Naive thymus-derived CD4-positive, alpha-beta T cell (primary cell): ENCODE measurements at regions not wholly inside any gene's neighbourhood (a gene's known extent, or its start where the extent isn't known, plus 50 kb on each side); places are given as distances from the start of the nearest gene placed in this dataset.

Source experiments
- ATAC-seq: fragments of 150-1000 bp; cut with Tn5 transposase; 2 replicates; pipeline ENCODE4 v1.10.0; 2021; ENCODE audit warnings: mild to moderate bottlenecking, moderate library complexity
- CTCF ChIA-PET: fragments of 350-600 bp; sonication (Branson Sonifier 250); formaldehyde crosslinking; loops from one replicate; lab custom pipeline; 2021; ENCODE audit warnings: antibody characterized with exemption; lab: Charles Lee
- POLR2A ChIA-PET: fragments of 350-600 bp; sonication (Branson Sonifier 250); formaldehyde crosslinking; loops from one replicate; lab custom pipeline; 2021; ENCODE audit warnings: antibody characterized with exemption, inconsistent platforms; lab: Charles Lee
- DNase-seq, 9 donors: peaks; one replicate each; pipeline versions ENCODE4 v3.0.0 to v3.0.0-alpha.2; 2020 to 2022; ENCODE audit warnings: mixed read lengths in 1 of 9
- H3K27ac ChIP-seq: one replicate; pipeline ENCODE4 v1.7.0; 2013; ENCODE audit warnings: mild to moderate bottlenecking, low read depth, low read length, moderate library complexity
- H3K27me3 ChIP-seq, 2 donors: one replicate each; pipeline ENCODE4 v1.7.0; 2013; ENCODE audit warnings: low read length in 2 of 2, mild to moderate bottlenecking in 2 of 2, moderate library complexity in 2 of 2; ENCODE audit not compliant: control insufficient read depth in 2 of 2, insufficient read depth in 2 of 2
- H3K36me3 ChIP-seq, 3 experiments: 1 replicate in 2 of 3; 2 replicates in 1 of 3; pipeline ENCODE4 v1.7.0; 2013; ENCODE audit warnings: low read length in 3 of 3, mild to moderate bottlenecking in 3 of 3, moderate library complexity in 1 of 3; ENCODE audit not compliant: insufficient read depth in 3 of 3, control insufficient read depth in 2 of 3
- H3K4me1 ChIP-seq, 2 donors: one replicate each; pipeline ENCODE4 v1.7.0; 2013; ENCODE audit warnings: low read length in 2 of 2, mild to moderate bottlenecking in 2 of 2, moderate library complexity in 1 of 2; ENCODE audit not compliant: control insufficient read depth in 2 of 2, insufficient read depth in 2 of 2
- H3K4me3 ChIP-seq: 2 replicates; pipeline ENCODE4 v1.7.0; 2013; ENCODE audit warnings: mild to moderate bottlenecking, low read length
- H3K9me3 ChIP-seq, 3 experiments: 1 replicate in 2 of 3; 2 replicates in 1 of 3; pipeline ENCODE4 v1.7.0; 2013; ENCODE audit warnings: low read length in 3 of 3; ENCODE audit not compliant: control insufficient read depth in 2 of 3
- H3K27ac Mint-ChIP-seq, 9 donors: one replicate each; pipeline ENCODE4 v1.8.0; 2020 to 2022; ENCODE audit warnings: mixed read lengths in 9 of 9, mild to moderate bottlenecking in 8 of 9, moderate library complexity in 5 of 9, inconsistent platforms in 2 of 9
- H3K27me3 Mint-ChIP-seq, 5 donors: one replicate each; pipeline ENCODE4 v1.8.0; 2021 to 2022; ENCODE audit warnings: mixed read lengths in 5 of 5, mild to moderate bottlenecking in 1 of 5
- H3K36me3 Mint-ChIP-seq, 5 donors: one replicate each; pipeline ENCODE4 v1.8.0; 2020 to 2022; ENCODE audit warnings: mixed read lengths in 5 of 5, mild to moderate bottlenecking in 3 of 5, inconsistent platforms in 1 of 5
- H3K4me1 Mint-ChIP-seq, 7 donors: one replicate each; pipeline ENCODE4 v1.8.0; 2020 to 2022; ENCODE audit warnings: mixed read lengths in 7 of 7, mild to moderate bottlenecking in 3 of 7, inconsistent platforms in 1 of 7
- H3K4me3 Mint-ChIP-seq, 10 donors: one replicate each; pipeline ENCODE4 v1.8.0; 2020 to 2022; ENCODE audit warnings: mild to moderate bottlenecking in 10 of 10, mixed read lengths in 10 of 10, moderate library complexity in 6 of 10, inconsistent platforms in 2 of 10
- H3K9me3 Mint-ChIP-seq, 11 donors: one replicate each; pipeline ENCODE4 v1.8.0; 2020 to 2022; ENCODE audit warnings: mixed read lengths in 11 of 11, mild to moderate bottlenecking in 4 of 11, inconsistent platforms in 1 of 11, moderate library complexity in 1 of 11
- intact Hi-C, 2 donors: fragments of 100-400 bp; cut with micrococcal nuclease; formaldehyde crosslinking; loops; one replicate each; pipeline ENCODE4 v1.15.1; 2023

DNA sequence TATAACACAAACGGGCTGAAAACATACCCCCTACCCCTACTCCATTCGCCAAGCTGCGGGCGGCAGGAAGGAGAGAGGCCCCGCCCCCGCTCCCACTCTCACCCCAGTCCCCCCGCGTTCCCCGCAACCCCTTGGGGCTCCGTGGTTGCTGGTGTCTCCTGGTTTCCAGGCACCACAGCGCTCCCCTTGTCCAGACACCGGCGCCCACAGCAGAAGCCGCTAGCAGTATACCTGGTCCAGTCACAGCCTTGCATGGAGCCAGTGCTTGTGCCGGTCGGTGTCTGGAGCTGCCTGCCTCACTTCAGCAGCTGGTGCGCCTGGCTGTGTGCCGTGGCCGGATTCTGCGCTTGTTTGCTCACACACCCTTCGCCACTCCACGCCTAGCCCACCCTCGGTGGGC is 240.5 kb upstream of the DAB2 start:
- Mint-ChIP-seq H3K27me3 (peaks cover 0 to 5% (median 3%) of the 10 kb centered on the region in 5 donors), H3K36me3 (no peaks in the 10 kb centered on the region), H3K9me3 (no peaks in the 10 kb centered on the region), H3K4me1 (peaks cover 0 to 11% (median 0%) of the 10 kb centered on the region in 7 donors), H3K27ac (no peak overlapping the region), H3K4me3 (no peak overlapping the region)
- CTCF ChIA-PET, result no interaction called here
- Histone ChIP-seq H3K4me1 (no peaks in the 10 kb centered on the region), H3K9me3 (no peaks in the 10 kb centered on the region), H3K36me3 (no peaks in the 10 kb centered on the region), H3K27me3 (no peaks in the 10 kb centered on the region), H3K27ac (no peak overlapping the region), H3K4me3 (no peak overlapping the region)
- DNase-seq (no peak), ATAC-seq (no peak)
- intact Hi-C loops, result no loop called here
- POLR2A ChIA-PET, result no interaction called here

DNA sequence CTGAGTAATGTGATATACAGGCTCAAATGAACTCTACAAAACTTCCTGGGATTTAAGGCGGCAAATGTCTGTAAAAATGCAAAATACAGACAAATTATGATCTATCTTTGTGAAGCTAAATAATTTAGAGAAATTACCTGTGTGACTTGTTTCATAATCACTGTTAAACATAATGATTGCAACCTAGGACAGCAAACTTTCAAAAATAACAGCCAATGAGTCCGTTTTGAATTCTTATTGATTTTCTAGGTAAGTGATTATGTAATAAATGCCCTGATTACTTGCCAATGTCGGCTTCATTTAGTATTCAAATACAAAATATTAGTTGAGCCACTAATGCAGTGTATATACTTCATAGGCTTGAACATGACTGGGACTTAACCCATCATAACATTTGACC is 238.2 kb upstream of the DAB2 start:
- H3K4me3 Mint-ChIP-seq, result no peak overlapping the region
- POLR2A ChIA-PET, result no interaction called here
- no peaks in the 10 kb centered on the region for H3K9me3 Mint-ChIP-seq

DNA sequence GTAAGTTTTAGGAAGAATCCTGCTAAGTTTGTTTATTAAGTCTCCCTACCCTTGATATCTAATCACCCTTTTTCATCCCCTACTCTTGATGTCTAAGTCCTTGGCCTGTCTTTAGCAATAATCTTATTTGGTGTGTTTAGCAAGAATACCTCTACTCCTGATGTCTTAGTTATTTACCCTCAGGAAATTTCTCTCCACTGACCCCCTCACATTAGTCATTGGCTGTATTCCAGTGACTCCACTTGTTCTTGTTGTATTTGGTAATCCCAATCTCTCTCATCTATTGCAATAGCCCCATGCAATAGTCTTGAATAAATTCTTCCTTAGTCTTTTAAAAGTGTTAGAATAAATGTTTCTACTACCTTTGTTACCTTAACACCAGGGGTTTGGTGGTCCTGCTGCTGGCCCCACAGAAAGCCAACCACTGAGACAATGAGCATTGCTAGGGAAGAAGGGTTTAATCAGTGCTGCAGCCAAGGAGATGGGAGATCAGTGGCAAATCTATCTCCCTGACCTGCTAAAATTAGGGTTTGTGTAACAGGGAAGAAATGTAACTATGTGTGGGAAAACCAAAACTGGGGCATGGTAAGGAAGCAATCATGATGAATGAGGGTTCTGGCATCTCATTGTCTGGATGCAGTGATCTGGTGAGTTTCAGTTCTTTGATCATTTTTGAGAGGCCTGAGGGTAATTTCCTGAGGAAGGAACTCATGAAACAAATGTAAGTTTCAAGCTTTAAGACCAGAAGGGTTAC is 236.4 kb upstream of the DAB2 start:
- H3K36me3 Mint-ChIP-seq, result no peaks in the 10 kb centered on the region
- Histone ChIP-seq H3K27ac (no peak overlapping the region), H3K27me3 (no peaks in the 10 kb centered on the region), H3K4me1 (no peaks in the 10 kb centered on the region), H3K36me3 (no peaks in the 10 kb centered on the region), H3K9me3 (no peaks in the 10 kb centered on the region), H3K4me3 (no peak overlapping the region)
- ATAC-seq, result no peak
- intact Hi-C loops, result no loop called here
- H3K4me3 Mint-ChIP-seq, result peak overlapping the region in 1 of 10 donors; percentile 5
- no peak overlapping the region for H3K27ac Mint-ChIP-seq
- DNase-seq, result no peak
- ChIA-PET CTCF (no interaction called here), POLR2A (no interaction called here)
- H3K4me1 Mint-ChIP-seq, result peaks cover 7 to 38% (median 18%) of the 10 kb centered on the region in 7 donors
- H3K27me3 Mint-ChIP-seq, result peaks cover 0 to 18% (median under 1%) of the 10 kb centered on the region in 5 donors
- H3K9me3 Mint-ChIP-seq, result no peaks in the 10 kb centered on the region

More for the DNA sequence above, 238.2 kb upstream of the DAB2 start:
- Histone ChIP-seq H3K4me3 (no peak overlapping the region), H3K27me3 (no peaks in the 10 kb centered on the region), H3K27ac (no peak overlapping the region), H3K4me1 (no peaks in the 10 kb centered on the region), H3K36me3 (no peaks in the 10 kb centered on the region), H3K9me3 (no peaks in the 10 kb centered on the region)
- peaks cover 0 to 4% (median 0%) of the 10 kb centered on the region in 5 donors for H3K27me3 Mint-ChIP-seq
- ATAC-seq (no peak), DNase-seq (no peak)
- H3K4me1 Mint-ChIP-seq, result peaks cover 2 to 25% (median 9%) of the 10 kb centered on the region in 7 donors
- CTCF ChIA-PET, result no interaction called here
- H3K36me3 Mint-ChIP-seq, result no peaks in the 10 kb centered on the region
- H3K27ac Mint-ChIP-seq, result no peak overlapping the region
- intact Hi-C loops, result no loop called here

DNA sequence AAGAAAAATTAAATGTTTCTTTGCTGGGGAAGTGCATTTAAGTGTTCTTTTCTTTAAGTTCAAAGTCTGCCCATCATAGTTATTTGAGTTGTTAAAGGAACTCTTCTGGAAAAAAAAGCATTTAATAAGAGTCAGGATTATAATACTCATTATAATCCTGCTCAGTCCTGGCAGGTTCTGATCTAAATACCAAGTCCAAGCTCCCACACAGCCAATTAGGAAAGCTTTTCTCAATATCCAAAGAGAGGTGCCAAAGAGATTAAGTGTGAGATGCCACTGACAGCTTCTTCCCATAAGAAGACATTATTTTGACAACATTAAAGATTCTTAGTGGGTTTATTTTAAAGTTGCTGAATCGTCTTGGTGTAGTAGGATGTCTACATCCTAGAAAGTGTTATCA is 235.2 kb upstream of the DAB2 start:
- ATAC-seq (no peak), DNase-seq (no peak)
- H3K36me3 ChIP-seq, result no peaks in the 10 kb centered on the region
- no peak overlapping the region for H3K4me3 Mint-ChIP-seq
- no peak overlapping the region for H3K4me3 ChIP-seq
- H3K27me3 Mint-ChIP-seq, result peaks cover 0 to 21% (median 5%) of the 10 kb centered on the region in 5 donors
- CTCF ChIA-PET, result no interaction called here
- H3K27me3 ChIP-seq, result no peaks in the 10 kb centered on the region
- POLR2A ChIA-PET, result no interaction called here
- no peaks in the 10 kb centered on the region for H3K36me3 Mint-ChIP-seq
- no peak overlapping the region for H3K27ac Mint-ChIP-seq
- no peaks in the 10 kb centered on the region for H3K4me1 ChIP-seq
- H3K27ac ChIP-seq, result no peak overlapping the region
- no peaks in the 10 kb centered on the region for H3K9me3 Mint-ChIP-seq
- H3K9me3 ChIP-seq, result no peaks in the 10 kb centered on the region
- peaks cover 7 to 38% (median 18%) of the 10 kb centered on the region in 7 donors for H3K4me1 Mint-ChIP-seq
- intact Hi-C loops, result no loop called here

DNA sequence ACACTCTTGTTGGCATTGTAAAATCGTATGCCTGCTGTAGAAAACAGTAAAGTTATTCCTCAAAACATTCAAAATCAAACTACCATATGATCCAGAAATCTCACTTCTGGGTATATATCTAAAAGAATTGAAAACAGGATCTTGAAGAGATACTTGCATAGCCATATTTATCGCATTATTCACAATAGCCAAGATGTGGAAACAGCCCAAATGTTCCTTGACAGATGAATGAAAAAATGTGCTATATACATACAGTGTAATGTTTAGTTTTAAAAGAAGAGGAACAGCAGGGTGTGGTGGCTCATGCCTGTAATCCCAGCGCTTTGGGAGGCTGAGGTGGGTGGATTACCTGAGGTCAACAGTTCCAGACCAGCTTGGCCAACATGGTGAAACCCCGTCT is 234.1 kb upstream of the DAB2 start:
- H3K27ac Mint-ChIP-seq, result no peak overlapping the region
- H3K9me3 Mint-ChIP-seq, result no peaks in the 10 kb centered on the region
- H3K4me3 Mint-ChIP-seq, result no peak overlapping the region

DNA sequence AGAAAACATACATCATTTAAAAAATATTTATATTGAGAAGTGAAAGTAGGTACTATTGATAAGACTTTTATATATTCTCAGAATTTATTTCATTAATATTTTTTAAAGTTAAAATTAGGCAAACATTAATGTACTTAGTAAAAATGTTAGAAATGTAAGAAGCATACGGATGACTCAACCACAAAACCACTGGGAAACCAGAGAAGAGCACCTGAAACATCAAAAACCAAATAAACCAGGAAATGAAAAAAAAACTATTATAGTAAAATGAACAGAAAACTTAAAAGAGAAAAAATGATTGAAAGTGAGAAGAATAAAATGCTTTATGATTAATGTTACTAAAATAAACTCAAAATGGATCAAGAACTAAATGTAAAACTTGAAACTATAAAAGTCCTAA is 233.2 kb upstream of the DAB2 start:
- no peaks in the 10 kb centered on the region for H3K9me3 ChIP-seq
- Mint-ChIP-seq H3K9me3 (no peaks in the 10 kb centered on the region), H3K4me3 (peak overlapping the region in 2 of 10 donors; percentile 10 to 29), H3K36me3 (no peaks in the 10 kb centered on the region), H3K27ac (peak overlapping the region in 1 of 9 donors; percentile 10), H3K27me3 (peaks cover 0 to 21% (median 8%) of the 10 kb centered on the region in 5 donors), H3K4me1 (peaks cover 7 to 38% (median 18%) of the 10 kb centered on the region in 7 donors)
- intact Hi-C loops, result no loop called here
- ATAC-seq, result no peak
- no peaks in the 10 kb centered on the region for H3K4me1 ChIP-seq
- no peak for DNase-seq
- no peaks in the 10 kb centered on the region for H3K36me3 ChIP-seq
- no peak overlapping the region for H3K27ac ChIP-seq
- no peak overlapping the region for H3K4me3 ChIP-seq
- ChIA-PET POLR2A (no interaction called here), CTCF (no interaction called here)
- no peaks in the 10 kb centered on the region for H3K27me3 ChIP-seq

More for the DNA sequence above, 234.1 kb upstream of the DAB2 start:
- CTCF ChIA-PET, result no interaction called here
- Histone ChIP-seq H3K27ac (no peak overlapping the region), H3K9me3 (no peaks in the 10 kb centered on the region), H3K4me1 (no peaks in the 10 kb centered on the region), H3K36me3 (no peaks in the 10 kb centered on the region), H3K4me3 (no peak overlapping the region), H3K27me3 (no peaks in the 10 kb centered on the region)
- H3K27me3 Mint-ChIP-seq, result peaks cover 0 to 22% (median 8%) of the 10 kb centered on the region in 5 donors
- intact Hi-C loops, result no loop called here
- POLR2A ChIA-PET, result no interaction called here
- DNase-seq (no peak), ATAC-seq (no peak)
- no peaks in the 10 kb centered on the region for H3K36me3 Mint-ChIP-seq
- H3K4me1 Mint-ChIP-seq, result peaks cover 7 to 38% (median 18%) of the 10 kb centered on the region in 7 donors

GRCh38 chr5:39656600-39656999 is 231.8 kb upstream of the DAB2 start:
- peaks cover 7 to 35% (median 18%) of the 10 kb centered on the region in 7 donors for H3K4me1 Mint-ChIP-seq
- intact Hi-C loops, result no loop called here
- H3K27me3 ChIP-seq, result no peaks in the 10 kb centered on the region
- DNase-seq (no peak), ATAC-seq (no peak)
- H3K36me3 ChIP-seq, result no peaks in the 10 kb centered on the region
- no peak overlapping the region for H3K4me3 Mint-ChIP-seq
- H3K36me3 Mint-ChIP-seq, result no peaks in the 10 kb centered on the region
- ChIA-PET CTCF (no interaction called here), POLR2A (no interaction called here)
- H3K27ac Mint-ChIP-seq, result no peak overlapping the region
- peaks cover 0 to 4% (median 0%) of the 10 kb centered on the region in 11 donors for H3K9me3 Mint-ChIP-seq
- no peak overlapping the region for H3K4me3 ChIP-seq
- no peaks in the 10 kb centered on the region for H3K9me3 ChIP-seq
- H3K27me3 Mint-ChIP-seq, result peaks cover under 1 to 25% (median 11%) of the 10 kb centered on the region in 5 donors
- H3K27ac ChIP-seq, result no peak overlapping the region
- H3K4me1 ChIP-seq, result no peaks in the 10 kb centered on the region
